Bronchial epithelial cell (primary cell): ENCODE measurements at regions not wholly inside any gene's neighbourhood (a gene's known extent, or its start where the extent isn't known, plus 50 kb on each side); places are given as distances from the start of the nearest gene placed in this dataset.

Source experiments
- DNase-seq: peaks from one replicate; pipeline ENCODE4 v3.0.0-alpha.2; 2010; ENCODE audit warnings: low read depth
- FAIRE-seq: peaks from 2 replicates; lab custom pipeline; 2011; peaks lifted over from hg19 to GRCh38; lab: Jason Lieb, UNC
- H3K27me3 ChIP-seq: 2 replicates; pipeline ENCODE4 v1.5.1; 2011; ENCODE audit warnings: low read length; ENCODE audit not compliant: control insufficient read depth, insufficient read depth
- H3K36me3 ChIP-seq: 2 replicates; pipeline ENCODE4 v1.5.1; 2011; ENCODE audit warnings: low read length; ENCODE audit not compliant: control insufficient read depth, insufficient read depth
- H3K4me3 ChIP-seq: 2 replicates; pipeline ENCODE4 v1.5.1; 2011; ENCODE audit warnings: mild to moderate bottlenecking, low read depth, low read length, control low read depth
- CTCF ChIP-seq: IDR thresholded peaks from 2 replicates; pipeline ENCODE4 v1.5.1; 2011; ENCODE audit warnings: mild to moderate bottlenecking, moderate library complexity, low read length, control low read depth, inconsistent platforms; ENCODE audit not compliant: insufficient read depth, severe bottlenecking

GRCh38 chr2:12589802-12590320 lies 126.9 kb upstream of the TRIB2 start:
- Histone ChIP-seq H3K36me3 (no peaks in the 10 kb centered on the region), H3K27me3 (no peaks in the 10 kb centered on the region), H3K4me3 (no peak overlapping the region)
- DNase-seq (no peak), FAIRE-seq (no peak)
- TF ChIP-seq CTCF = no peak

- DNase-seq = no peak
- no peaks in the 10 kb centered on the region for H3K27me3 ChIP-seq
- no peak for FAIRE-seq
- TF ChIP-seq CTCF = no peak
- no peaks in the 10 kb centered on the region for H3K36me3 ChIP-seq
- no peak overlapping the region for H3K4me3 ChIP-seq
These were observed 124.4 kb upstream of the TRIB2 start for GRCh38 chr2:12592296-12592695.

- Histone ChIP-seq H3K27me3 (no peaks in the 10 kb centered on the region), H3K36me3 (no peaks in the 10 kb centered on the region), H3K4me3 (no peak overlapping the region)
- DNase-seq (peak; percentile 68), FAIRE-seq (no peak)
- no peak for TF ChIP-seq CTCF
These were observed 122.1 kb upstream of the TRIB2 start for GRCh38 chr2:12594590-12594989.

GRCh38 chr2:12596771-12597170 lies 120.0 kb upstream of the TRIB2 start:
- DNase-seq (no peak), FAIRE-seq (no peak)
- no peak for TF ChIP-seq CTCF
- Histone ChIP-seq H3K27me3 (no peaks in the 10 kb centered on the region), H3K36me3 (no peaks in the 10 kb centered on the region), H3K4me3 (no peak overlapping the region)

GRCh38 chr2:12597610-12598009 lies 119.1 kb upstream of the TRIB2 start:
- H3K4me3 ChIP-seq = no peak overlapping the region
- no peak for TF ChIP-seq CTCF
- no peak for DNase-seq
- H3K27me3 ChIP-seq = no peaks in the 10 kb centered on the region
- H3K36me3 ChIP-seq = no peaks in the 10 kb centered on the region
- FAIRE-seq = no peak

GRCh38 chr2:12602661-12603060 lies 114.1 kb upstream of the TRIB2 start:
- DNase-seq (no peak), FAIRE-seq (no peak)
- TF ChIP-seq CTCF = no peak
- Histone ChIP-seq H3K4me3 (no peak overlapping the region), H3K36me3 (no peaks in the 10 kb centered on the region), H3K27me3 (no peaks in the 10 kb centered on the region)
